ENCODE measurements at regions not wholly inside any gene's neighbourhood (a gene's known extent, or its start where the extent isn't known, plus 50 kb on each side); places are given as distances from the start of the nearest gene placed in this dataset.
"Not testable (repeated sequence)": the region's sequence is repeated elsewhere in the genome, so short reads cannot be mapped to it uniquely, and the experiment has no call there.

- H3K27me3 ChIP-seq (ENCODE audit: control insufficient read depth, insufficient read depth, low read length) = no peaks in the 10 kb centered on the region
- no peaks in the 10 kb centered on the region for H3K36me3 ChIP-seq (ENCODE audit: control insufficient read depth, insufficient read depth, low read length)
- no peak for TF ChIP-seq CTCF (IDR thresholded peaks at IDR 0.05; ENCODE audit: insufficient read depth, low read length, severe bottlenecking)
- FAIRE-seq (no peak), DNase-seq (ENCODE audit: low read depth) (no peak)
- no peak overlapping the region for H3K4me3 ChIP-seq (ENCODE audit: low read depth, low read length)
These were observed 911.5 kb downstream of the UQCRFS1 start for GRCh38 chr19:28301463-28301862.

- Histone ChIP-seq H3K27me3 (ENCODE audit: control insufficient read depth, insufficient read depth, low read length) (no peaks in the 10 kb centered on the region), H3K36me3 (ENCODE audit: control insufficient read depth, insufficient read depth, low read length) (no peaks in the 10 kb centered on the region), H3K4me3 (ENCODE audit: low read depth, low read length) (no peak overlapping the region)
- DNase-seq (ENCODE audit: low read depth) (no peak), FAIRE-seq (no peak)
- TF ChIP-seq CTCF (IDR thresholded peaks at IDR 0.05; ENCODE audit: insufficient read depth, low read length, severe bottlenecking) = no peak
These were observed 913.3 kb downstream of the UQCRFS1 start for GRCh38 chr19:28299649-28300048.

- FAIRE-seq (no peak), DNase-seq (ENCODE audit: low read depth) (no peak)
- no peak for TF ChIP-seq CTCF (IDR thresholded peaks at IDR 0.05; ENCODE audit: insufficient read depth, low read length, severe bottlenecking)
- Histone ChIP-seq H3K27me3 (ENCODE audit: control insufficient read depth, insufficient read depth, low read length) (no peaks in the 10 kb centered on the region), H3K4me3 (ENCODE audit: low read depth, low read length) (no peak overlapping the region), H3K36me3 (ENCODE audit: control insufficient read depth, insufficient read depth, low read length) (no peaks in the 10 kb centered on the region)
These were observed 915.3 kb downstream of the UQCRFS1 start for GRCh38 chr19:28297586-28298157.

- Histone ChIP-seq H3K27me3 (ENCODE audit: control insufficient read depth, insufficient read depth, low read length) (no peaks in the 10 kb centered on the region), H3K4me3 (ENCODE audit: low read depth, low read length) (no peak overlapping the region), H3K36me3 (ENCODE audit: control insufficient read depth, insufficient read depth, low read length) (no peaks in the 10 kb centered on the region)
- no peak for TF ChIP-seq CTCF (IDR thresholded peaks at IDR 0.05; ENCODE audit: insufficient read depth, low read length, severe bottlenecking)
- FAIRE-seq (no peak), DNase-seq (ENCODE audit: low read depth) (no peak)
These were observed 915.9 kb downstream of the UQCRFS1 start for GRCh38 chr19:28297036-28297435.

- Histone ChIP-seq H3K27me3 (ENCODE audit: control insufficient read depth, insufficient read depth, low read length) (no peaks in the 10 kb centered on the region), H3K36me3 (ENCODE audit: control insufficient read depth, insufficient read depth, low read length) (no peaks in the 10 kb centered on the region), H3K4me3 (ENCODE audit: low read depth, low read length) (no peak overlapping the region)
- DNase-seq (ENCODE audit: low read depth) (no peak), FAIRE-seq (no peak)
- TF ChIP-seq CTCF (IDR thresholded peaks at IDR 0.05; ENCODE audit: insufficient read depth, low read length, severe bottlenecking) = no peak
These were observed 916.4 kb downstream of the UQCRFS1 start for GRCh38 chr19:28296506-28296905.

GRCh38 chr19:28294975-28295374 lies 918.0 kb downstream of the UQCRFS1 start:
- FAIRE-seq; DNase-seq (ENCODE audit: low read depth); H3K27me3 ChIP-seq (ENCODE audit: control insufficient read depth, insufficient read depth, low read length); H3K4me3 ChIP-seq (ENCODE audit: low read depth, low read length); H3K36me3 ChIP-seq (ENCODE audit: control insufficient read depth, insufficient read depth, low read length): not testable (repeated sequence)

Measured in bronchial epithelial cell (primary cell).